ENCODE measurements at regions not wholly inside any gene's neighbourhood (a gene's known extent, or its start where the extent isn't known, plus 50 kb on each side); places are given as distances from the start of the nearest gene placed in this dataset.

DNA sequence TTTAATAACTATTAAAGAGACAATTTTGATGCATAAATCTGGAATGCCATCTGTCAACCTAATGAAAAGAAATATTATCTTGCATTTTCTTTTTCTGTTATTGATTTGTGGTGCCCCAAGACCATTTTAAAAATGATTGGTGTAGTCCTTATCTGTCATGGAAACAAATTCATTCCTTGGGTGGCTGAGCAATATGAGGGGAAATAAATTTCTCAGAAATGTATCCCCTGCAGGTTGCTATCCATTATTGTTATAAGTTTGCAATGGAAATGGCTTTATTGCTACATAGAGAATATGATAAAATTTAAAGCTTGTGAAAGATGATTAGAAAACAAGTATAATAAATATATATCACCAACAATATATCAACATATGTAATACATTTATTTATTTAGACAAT, 607.0 kb downstream of the DNAJB9 start:
- DNase-seq: no peak

DNA sequence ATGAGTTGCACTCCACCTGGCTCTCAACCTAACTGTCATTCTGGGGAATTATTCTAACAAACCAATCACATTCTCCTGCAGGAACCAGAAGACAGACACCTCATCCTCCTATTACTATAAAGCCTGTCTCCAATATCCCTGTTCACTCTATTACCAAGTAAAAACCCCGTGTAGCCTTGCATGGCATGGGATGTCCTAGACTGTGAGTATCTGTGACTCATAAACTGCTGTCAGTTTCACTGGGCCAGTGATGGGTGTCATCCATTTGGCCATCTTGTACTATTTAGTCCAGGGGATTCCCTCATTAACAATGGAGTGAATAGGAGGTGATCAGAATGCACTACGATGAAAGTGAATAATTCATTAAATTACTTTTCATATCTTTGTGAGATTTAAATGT, 608.7 kb downstream of the DNAJB9 start:
- DNase-seq: no peak

DNA sequence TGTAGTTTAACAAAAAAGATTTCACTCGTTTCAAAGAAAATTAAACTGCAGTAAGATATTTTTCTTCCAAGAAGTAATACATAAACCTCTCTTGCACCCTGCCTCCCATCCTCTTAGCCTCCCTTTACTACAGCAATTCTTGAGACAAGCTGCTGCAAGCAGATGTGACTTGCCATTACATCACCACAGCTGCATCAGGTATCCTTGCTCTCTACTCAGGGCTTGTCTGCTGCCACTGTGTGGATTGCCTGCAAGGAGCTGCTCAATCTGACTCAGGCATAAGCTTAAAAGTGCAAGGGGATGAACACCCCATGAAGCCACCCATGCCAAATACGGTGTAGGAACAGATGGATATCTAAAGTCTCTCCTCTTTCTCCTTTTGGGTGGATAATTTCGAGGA, 609.9 kb downstream of the DNAJB9 start:
- DNase-seq: no peak

DNA sequence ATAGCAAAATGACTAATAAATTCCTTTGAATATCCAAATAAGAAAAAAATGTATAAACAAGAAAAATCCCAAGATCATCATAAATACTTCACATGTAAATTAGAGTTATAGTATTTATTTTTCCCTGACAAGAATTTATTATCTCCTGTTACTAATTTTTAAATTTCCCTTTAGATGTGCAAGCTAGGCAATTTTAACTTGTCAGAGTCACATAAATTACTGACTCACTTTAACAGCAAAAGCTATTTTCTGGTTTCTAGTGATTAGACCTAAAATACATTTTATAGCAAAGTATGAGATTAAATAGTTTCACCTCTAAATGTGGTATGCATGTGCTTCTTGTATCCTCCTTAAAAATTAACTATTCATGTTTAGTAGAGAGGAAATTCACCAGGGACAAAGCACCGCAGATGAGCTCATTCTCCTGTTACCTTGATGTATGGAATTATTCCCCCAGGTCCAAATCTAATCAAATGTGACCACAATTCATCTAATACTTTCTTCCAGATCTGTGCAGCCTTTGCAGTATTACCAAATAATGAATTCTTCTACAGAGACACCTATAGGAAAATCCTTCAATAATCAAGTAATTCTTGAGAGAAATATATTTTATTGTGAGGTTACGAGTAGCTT, 621.2 kb downstream of the DNAJB9 start:
- no peak for DNase-seq

- no peak for DNase-seq
Observed at GRCh38 chr7:109206196-109206595, 636.5 kb downstream of the DNAJB9 start.

- DNase-seq: no peak
Observed at GRCh38 chr7:109213081-109213480, 643.4 kb downstream of the DNAJB9 start.

GRCh38 chr7:109215341-109215740, 645.7 kb downstream of the DNAJB9 start:
- DNase-seq: no peak

GRCh38 chr7:109224100-109224499, 654.4 kb downstream of the DNAJB9 start:
- no peak for DNase-seq

DNA sequence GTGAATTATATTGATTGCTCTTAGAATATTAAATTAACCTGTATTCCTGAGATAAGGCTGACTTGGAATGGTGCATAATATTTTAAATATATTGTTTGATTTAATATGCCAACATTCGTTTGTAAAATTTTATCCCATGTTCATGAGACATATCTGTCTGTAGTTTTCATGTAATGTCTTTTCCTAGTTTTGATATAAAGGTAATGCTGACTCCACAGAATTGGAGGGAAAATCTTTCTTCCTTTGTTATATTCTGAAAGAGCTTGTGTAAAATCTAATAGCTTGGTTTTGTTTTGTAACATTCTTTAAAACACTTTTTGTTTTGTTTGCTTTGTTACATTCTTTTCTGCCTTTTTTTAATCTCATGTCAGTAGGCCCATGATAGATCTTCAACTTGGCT, 657.0 kb downstream of the DNAJB9 start:
- DNase-seq: no peak

GRCh38 chr7:109235316-109235715, 665.6 kb downstream of the DNAJB9 start:
- no peak for DNase-seq

DNA sequence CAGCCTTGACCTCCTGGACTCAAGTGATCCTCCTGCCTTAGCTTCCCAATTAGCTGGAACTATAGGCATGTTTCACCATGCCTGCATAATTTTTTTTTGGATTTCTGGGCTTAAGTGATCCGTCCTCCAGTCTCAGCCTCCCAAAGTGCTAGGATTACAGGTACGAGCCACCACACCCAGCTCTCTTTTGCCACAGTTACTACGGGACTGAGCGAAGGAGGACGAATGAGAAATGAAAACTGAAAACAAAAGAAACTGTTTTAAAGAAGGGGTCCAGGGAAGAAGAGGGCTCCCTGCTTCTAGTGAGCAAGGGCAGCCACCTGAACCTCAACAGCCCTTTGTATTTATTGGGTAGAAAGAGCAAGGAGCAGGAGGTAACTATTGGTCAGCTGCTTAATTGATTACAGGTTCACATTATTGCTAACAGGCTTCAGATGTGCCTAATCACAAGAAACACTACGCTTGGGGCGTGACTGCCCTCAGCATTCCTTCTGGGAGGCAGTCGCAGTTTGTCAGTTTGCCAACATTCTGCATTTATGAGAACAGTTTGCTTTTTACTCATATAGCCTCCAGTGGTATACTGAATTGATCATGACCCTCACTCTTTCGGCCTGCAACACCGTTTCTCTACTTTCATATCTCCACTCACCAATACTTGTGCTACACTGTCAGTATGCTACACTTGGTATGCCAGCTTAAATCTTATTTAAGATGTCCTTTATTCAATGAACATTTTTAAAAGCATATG, 676.8 kb downstream of the DNAJB9 start:
- DNase-seq: no peak

DNA sequence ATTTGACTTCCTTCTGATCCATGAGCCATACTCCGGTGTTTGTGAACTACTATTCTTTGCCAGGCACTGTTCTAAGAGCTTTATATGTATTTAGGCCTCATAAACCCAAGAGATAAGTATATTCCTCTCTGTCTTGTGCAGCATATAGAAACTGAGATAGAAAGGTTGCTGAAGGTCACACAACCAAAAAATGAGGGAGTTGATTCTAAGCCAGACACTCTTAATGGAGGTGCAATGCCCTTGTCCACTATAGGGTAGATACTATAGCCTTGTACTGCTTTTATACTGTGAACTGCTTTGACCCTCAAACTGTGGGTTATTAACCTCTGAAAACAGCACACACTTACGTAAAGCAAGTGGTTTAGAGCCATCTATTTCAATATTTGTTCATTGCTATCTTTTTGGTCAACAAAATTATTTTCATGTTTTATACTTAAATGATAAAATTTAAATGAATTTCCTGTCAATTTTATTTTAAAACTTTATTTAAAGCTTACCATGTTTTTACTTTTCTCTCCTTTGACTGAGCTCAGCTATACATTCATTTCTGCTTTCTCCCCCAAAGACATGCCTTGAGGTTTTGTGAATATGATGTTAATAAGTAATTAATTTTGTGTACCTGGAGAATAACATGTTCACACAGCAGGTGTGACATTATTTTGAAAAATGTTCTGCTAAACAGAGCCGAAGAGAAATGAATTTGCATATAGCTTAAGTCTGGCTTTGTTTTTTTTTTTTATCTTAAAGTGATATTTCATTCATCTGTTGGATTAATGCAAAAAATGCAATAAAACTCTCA, 687.3 kb downstream of the DNAJB9 start:
- no peak for DNase-seq

DNA sequence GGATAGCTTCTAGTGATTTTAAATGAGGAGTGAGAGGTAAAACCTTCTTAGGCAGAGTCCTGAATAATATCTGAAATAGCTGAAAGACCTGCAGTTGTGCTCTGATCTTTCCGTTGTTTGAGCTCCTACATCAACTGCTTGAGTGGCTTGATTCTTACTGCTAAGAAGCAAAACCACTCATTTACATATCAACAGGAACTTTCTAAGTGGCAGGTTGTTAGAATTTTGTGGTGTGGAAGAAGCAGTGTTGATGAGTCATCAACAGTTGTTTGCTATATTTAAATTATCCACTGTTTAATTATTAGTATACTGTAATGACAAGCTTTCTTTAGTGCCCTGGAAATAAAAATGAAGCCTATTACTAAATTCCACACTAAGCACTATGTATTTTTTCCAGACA, 689.5 kb downstream of the DNAJB9 start:
- no peak for DNase-seq

DNA sequence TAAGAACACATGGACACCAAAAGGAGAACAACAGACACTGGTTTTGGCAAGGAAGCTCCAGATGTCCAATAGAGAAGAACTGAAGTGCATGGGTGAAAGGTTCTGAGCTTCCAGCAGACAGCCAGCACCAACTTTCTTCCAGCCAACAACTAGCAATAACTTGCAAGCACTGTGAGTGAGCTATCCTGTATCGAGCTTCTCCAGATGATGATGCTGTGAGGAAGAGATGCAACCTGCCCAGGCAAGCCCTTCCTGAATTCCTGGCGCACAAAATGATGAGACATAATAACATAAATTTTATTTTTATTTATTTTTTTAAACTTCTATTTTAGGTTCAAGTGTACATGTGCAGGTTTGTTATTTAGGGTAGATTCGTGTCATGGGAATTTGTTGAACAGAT, 692.1 kb downstream of the DNAJB9 start:
- DNase-seq: no peak

- DNase-seq: no peak
Observed at GRCh38 chr7:109266610-109267009, 696.9 kb downstream of the DNAJB9 start.

GRCh38 chr7:109276348-109276747, 706.7 kb downstream of the DNAJB9 start:
- no peak for DNase-seq

- no peak for DNase-seq
Observed at GRCh38 chr7:109282726-109283125, 713.1 kb downstream of the DNAJB9 start.

DNA sequence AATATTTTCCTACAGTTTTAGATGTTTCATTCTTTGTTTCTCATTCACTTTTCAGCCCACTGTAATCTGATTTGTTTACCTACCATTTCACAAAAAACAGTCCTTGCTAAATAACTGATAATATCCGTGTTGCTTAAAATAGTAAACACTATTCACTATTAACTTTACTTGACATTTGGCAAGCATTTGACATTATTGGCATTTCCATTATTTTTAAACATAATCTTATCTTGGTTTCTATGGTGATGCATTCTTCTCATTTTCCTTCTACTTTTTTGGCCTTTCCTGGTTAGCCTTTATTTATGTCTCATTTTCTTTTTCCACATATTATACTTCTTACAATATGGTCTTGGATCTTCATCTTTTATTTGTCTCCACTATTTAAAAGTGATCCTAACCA, 715.3 kb downstream of the DNAJB9 start:
- DNase-seq: no peak

DNA sequence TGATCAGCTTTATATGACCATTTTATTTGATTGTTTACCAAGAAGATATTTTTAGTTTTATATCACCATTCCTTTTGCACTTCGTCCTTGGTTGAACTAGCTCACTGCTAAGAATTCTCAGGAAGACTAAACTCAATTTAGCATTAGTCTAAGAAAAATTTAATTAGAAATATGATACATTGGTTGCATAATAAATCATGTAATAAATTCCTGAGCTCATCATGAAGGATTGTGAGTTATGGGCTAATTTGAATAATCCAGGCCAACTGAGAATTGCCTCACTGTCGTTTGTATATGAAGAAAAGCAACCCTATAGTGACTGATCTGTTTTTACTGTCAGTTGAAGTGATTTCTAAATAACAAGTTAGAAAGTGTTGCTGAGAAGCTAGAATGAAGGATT, 725.5 kb downstream of the DNAJB9 start:
- no peak for DNase-seq

DNA sequence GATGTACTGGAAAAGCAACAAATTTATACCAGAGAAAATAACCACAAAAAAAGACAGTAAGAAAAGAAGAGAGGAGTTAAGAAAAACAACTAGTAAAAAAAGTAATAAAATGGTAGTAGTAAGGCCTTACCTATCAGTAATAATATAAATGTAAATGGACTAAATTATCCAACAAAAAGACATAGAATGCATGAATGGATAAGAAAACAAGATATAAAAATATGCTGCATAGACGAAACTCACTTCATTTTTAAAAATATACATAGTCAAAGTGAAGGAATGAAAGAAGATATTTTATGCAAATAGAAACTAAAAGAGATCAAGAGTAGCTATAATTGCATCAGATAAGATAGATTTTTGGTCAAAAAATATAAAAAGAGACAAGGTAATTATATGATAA, 739.1 kb downstream of the DNAJB9 start:
- no peak for DNase-seq

DNA sequence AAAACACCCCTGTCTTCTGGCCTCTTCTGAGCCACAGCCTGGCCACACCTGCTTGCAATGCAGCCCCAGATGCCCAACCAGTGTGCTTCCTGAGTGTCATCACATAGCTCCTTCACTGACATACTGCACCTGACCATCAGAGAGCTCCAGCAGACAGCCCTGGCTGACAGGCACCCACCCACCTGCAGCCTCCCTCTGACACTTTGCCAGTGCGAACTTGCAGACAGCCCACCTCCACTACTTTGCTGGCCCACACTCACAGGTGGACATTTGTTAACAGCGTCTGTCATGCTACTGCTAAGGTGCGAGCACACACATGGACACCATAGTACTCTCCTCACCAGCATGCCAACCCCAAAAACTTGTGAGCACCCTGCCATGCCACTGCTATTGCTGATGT, 740.1 kb downstream of the DNAJB9 start:
- DNase-seq: no peak

DNA sequence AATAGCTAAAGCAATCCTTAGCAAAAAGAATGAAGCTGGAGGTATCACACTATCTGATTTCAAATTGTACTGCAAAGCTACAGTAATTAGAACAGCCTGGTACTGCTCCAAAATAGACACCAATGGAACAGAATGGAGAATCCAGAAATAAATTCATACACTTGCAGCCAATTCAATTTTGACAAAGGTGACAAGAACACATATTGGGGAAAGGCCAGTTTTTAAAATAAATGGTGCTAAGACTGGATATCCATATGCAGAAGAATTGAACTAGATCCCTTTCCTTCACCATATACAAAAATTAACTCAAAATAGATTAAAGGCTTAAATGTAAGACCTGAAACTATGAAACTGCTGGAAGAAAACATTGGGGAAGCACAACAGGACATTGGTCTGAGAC, 748.5 kb downstream of the DNAJB9 start:
- DNase-seq: no peak

DNA sequence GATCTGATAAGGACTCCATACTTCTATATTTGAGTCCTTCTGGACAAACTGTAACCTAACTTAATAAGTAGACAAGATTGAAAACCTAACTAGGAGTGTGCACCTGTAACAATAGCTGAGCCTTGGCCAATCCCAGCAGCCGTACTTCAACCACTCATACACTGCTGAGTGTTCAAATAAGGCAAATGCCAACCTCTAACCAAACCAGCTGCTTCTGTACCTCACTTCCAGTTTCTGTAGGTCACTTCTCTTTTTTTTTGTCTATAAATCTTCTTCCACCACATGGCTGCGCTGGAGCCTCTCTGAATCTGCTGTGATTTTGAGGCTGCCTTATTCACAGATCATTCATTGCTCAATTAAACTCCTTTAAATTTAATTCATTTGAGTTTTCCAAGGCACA, 753.2 kb downstream of the DNAJB9 start:
- no peak for DNase-seq

- no peak for DNase-seq
Observed at GRCh38 chr7:109331423-109331822, 761.7 kb downstream of the DNAJB9 start.

All from inflammatory macrophage treated with lipopolysaccharide for 1 hour (primary cell).